Activated CD4-positive, alpha-beta memory T cell treated with anti-CD3 and anti-CD28 coated beads, Interleukin-2, amount 10 ng/mL, durations not matched to agents 7 days and 5 days (primary cell): ENCODE measurements at regions not wholly inside any gene's neighbourhood (a gene's known extent, or its start where the extent isn't known, plus 50 kb on each side); places are given as distances from the start of the nearest gene placed in this dataset.

Source experiments
- CTCF ChIA-PET: fragments of 350-600 bp; sonication (Branson Sonifier 250); formaldehyde crosslinking; loops from one replicate; lab custom pipeline; 2021; ENCODE audit warnings: antibody characterized with exemption, inconsistent platforms; lab: Charles Lee
- POLR2A ChIA-PET: fragments of 350-600 bp; sonication (Branson Sonifier 250); formaldehyde crosslinking; loops from one replicate; lab custom pipeline; 2021; ENCODE audit warnings: antibody characterized with exemption; lab: Charles Lee
- DNase-seq: peaks from one replicate; pipeline ENCODE4 v3.0.0-alpha.2; 2020
- H3K27ac Mint-ChIP-seq: one replicate; pipeline ENCODE4 v1.8.0; 2021; ENCODE audit warnings: mild to moderate bottlenecking, mixed read lengths
- H3K27me3 Mint-ChIP-seq: one replicate; pipeline ENCODE4 v1.8.0; 2021; ENCODE audit warnings: mixed read lengths
- H3K36me3 Mint-ChIP-seq: one replicate; pipeline ENCODE4 v1.8.0; 2021; ENCODE audit warnings: low read depth, mixed read lengths
- H3K4me1 Mint-ChIP-seq: one replicate; pipeline ENCODE4 v1.8.0; 2021; ENCODE audit warnings: mixed read lengths
- H3K4me3 Mint-ChIP-seq: one replicate; pipeline ENCODE4 v1.8.0; 2021; ENCODE audit warnings: mild to moderate bottlenecking, mixed read lengths
- H3K9me3 Mint-ChIP-seq: one replicate; pipeline ENCODE4 v1.8.0; 2021; ENCODE audit warnings: mixed read lengths

GRCh38 chr12:5227708-5228373, 184.2 kb downstream of the KCNA5 start:
- ChIA-PET POLR2A (no interaction called here), CTCF (no interaction called here)
- Mint-ChIP-seq H3K36me3 (no peaks in the 10 kb centered on the region), H3K4me1 (no peaks in the 10 kb centered on the region), H3K27me3 (no peaks in the 10 kb centered on the region), H3K4me3 (no peak overlapping the region), H3K27ac (no peak overlapping the region), H3K9me3 (no peaks in the 10 kb centered on the region)
- DNase-seq = no peak

- Mint-ChIP-seq H3K27me3 (no peaks in the 10 kb centered on the region), H3K4me1 (no peaks in the 10 kb centered on the region), H3K36me3 (no peaks in the 10 kb centered on the region), H3K9me3 (no peaks in the 10 kb centered on the region), H3K4me3 (no peak overlapping the region), H3K27ac (no peak overlapping the region)
- CTCF ChIA-PET = no interaction called here
- POLR2A ChIA-PET = no interaction called here
- DNase-seq = no peak
Measured at GRCh38 chr12:5230156-5230555, 186.5 kb downstream of the KCNA5 start.

- ChIA-PET CTCF (no interaction called here), POLR2A (no interaction called here)
- Mint-ChIP-seq H3K36me3 (no peaks in the 10 kb centered on the region), H3K9me3 (no peaks in the 10 kb centered on the region), H3K27ac (no peak overlapping the region), H3K4me3 (no peak overlapping the region), H3K27me3 (no peaks in the 10 kb centered on the region), H3K4me1 (no peaks in the 10 kb centered on the region)
- no peak for DNase-seq
Measured at GRCh38 chr12:5230861-5231260, 187.2 kb downstream of the KCNA5 start.

- DNase-seq = no peak
- Mint-ChIP-seq H3K9me3 (no peaks in the 10 kb centered on the region), H3K36me3 (no peaks in the 10 kb centered on the region), H3K4me1 (no peaks in the 10 kb centered on the region), H3K4me3 (no peak overlapping the region), H3K27ac (no peak overlapping the region), H3K27me3 (no peaks in the 10 kb centered on the region)
- POLR2A ChIA-PET = no interaction called here
- CTCF ChIA-PET = no interaction called here
Measured at GRCh38 chr12:5232291-5232690, 188.6 kb downstream of the KCNA5 start.

- ChIA-PET POLR2A (no interaction called here), CTCF (no interaction called here)
Measured at GRCh38 chr12:5232826-5233500, 189.3 kb downstream of the KCNA5 start.

GRCh38 chr12:5236022-5236640, 192.5 kb downstream of the KCNA5 start:
- POLR2A ChIA-PET = no interaction called here
- Mint-ChIP-seq H3K36me3 (no peaks in the 10 kb centered on the region), H3K4me3 (no peak overlapping the region), H3K27ac (no peak overlapping the region), H3K9me3 (no peaks in the 10 kb centered on the region), H3K27me3 (no peaks in the 10 kb centered on the region), H3K4me1 (no peaks in the 10 kb centered on the region)
- CTCF ChIA-PET = no interaction called here
- DNase-seq = no peak

More at GRCh38 chr12:5232826-5233500, 189.3 kb downstream of the KCNA5 start:
- Mint-ChIP-seq H3K4me1 (no peaks in the 10 kb centered on the region), H3K27ac (no peak overlapping the region), H3K36me3 (no peaks in the 10 kb centered on the region), H3K4me3 (no peak overlapping the region), H3K9me3 (no peaks in the 10 kb centered on the region), H3K27me3 (no peaks in the 10 kb centered on the region)
- no peak for DNase-seq

- ChIA-PET CTCF (no interaction called here), POLR2A (no interaction called here)
- Mint-ChIP-seq H3K27ac (no peak overlapping the region), H3K4me1 (no peaks in the 10 kb centered on the region), H3K36me3 (no peaks in the 10 kb centered on the region), H3K27me3 (no peaks in the 10 kb centered on the region), H3K4me3 (no peak overlapping the region), H3K9me3 (no peaks in the 10 kb centered on the region)
- DNase-seq = no peak
Measured at GRCh38 chr12:5242440-5242839, 189.5 kb upstream of the NTF3 start.

- no peaks in the 10 kb centered on the region for H3K27me3 Mint-ChIP-seq
Measured at GRCh38 chr12:5243014-5243413, 188.9 kb upstream of the NTF3 start.

GRCh38 chr12:5244513-5244972, 187.4 kb upstream of the NTF3 start:
- no peaks in the 10 kb centered on the region for H3K36me3 Mint-ChIP-seq

More at GRCh38 chr12:5243014-5243413, 188.9 kb upstream of the NTF3 start:
- Mint-ChIP-seq H3K9me3 (no peaks in the 10 kb centered on the region), H3K36me3 (no peaks in the 10 kb centered on the region), H3K4me3 (no peak overlapping the region), H3K27ac (no peak overlapping the region), H3K4me1 (no peaks in the 10 kb centered on the region)
- POLR2A ChIA-PET = no interaction called here
- CTCF ChIA-PET = no interaction called here
- no peak for DNase-seq

GRCh38 chr12:5246196-5246595, 185.7 kb upstream of the NTF3 start:
- ChIA-PET CTCF (no interaction called here), POLR2A (no interaction called here)
- DNase-seq = no peak
- H3K27me3 Mint-ChIP-seq = no peaks in the 10 kb centered on the region
- H3K4me1 Mint-ChIP-seq = no peaks in the 10 kb centered on the region
- no peak overlapping the region for H3K4me3 Mint-ChIP-seq
- H3K27ac Mint-ChIP-seq = no peak overlapping the region
- no peaks in the 10 kb centered on the region for H3K9me3 Mint-ChIP-seq
- H3K36me3 Mint-ChIP-seq = no peaks in the 10 kb centered on the region

More at GRCh38 chr12:5244513-5244972, 187.4 kb upstream of the NTF3 start:
- H3K9me3 Mint-ChIP-seq = no peaks in the 10 kb centered on the region
- ChIA-PET CTCF (no interaction called here), POLR2A (no interaction called here)
- no peaks in the 10 kb centered on the region for H3K4me1 Mint-ChIP-seq
- no peaks in the 10 kb centered on the region for H3K27me3 Mint-ChIP-seq
- no peak overlapping the region for H3K4me3 Mint-ChIP-seq
- no peak overlapping the region for H3K27ac Mint-ChIP-seq
- DNase-seq = no peak

- no peak for DNase-seq
- ChIA-PET CTCF (no interaction called here), POLR2A (no interaction called here)
- H3K4me3 Mint-ChIP-seq = no peak overlapping the region
- H3K4me1 Mint-ChIP-seq = no peaks in the 10 kb centered on the region
- no peaks in the 10 kb centered on the region for H3K27me3 Mint-ChIP-seq
- H3K9me3 Mint-ChIP-seq = no peaks in the 10 kb centered on the region
- H3K36me3 Mint-ChIP-seq = no peaks in the 10 kb centered on the region
- no peak overlapping the region for H3K27ac Mint-ChIP-seq
Measured at GRCh38 chr12:5247144-5247543, 184.8 kb upstream of the NTF3 start.

GRCh38 chr12:5248230-5248629, 183.7 kb upstream of the NTF3 start:
- ChIA-PET POLR2A (no interaction called here), CTCF (no interaction called here)
- no peaks in the 10 kb centered on the region for H3K9me3 Mint-ChIP-seq
- no peaks in the 10 kb centered on the region for H3K27me3 Mint-ChIP-seq
- no peaks in the 10 kb centered on the region for H3K36me3 Mint-ChIP-seq
- H3K27ac Mint-ChIP-seq = no peak overlapping the region
- no peak overlapping the region for H3K4me3 Mint-ChIP-seq
- no peak for DNase-seq
- H3K4me1 Mint-ChIP-seq = no peaks in the 10 kb centered on the region

GRCh38 chr12:5248999-5249526, 182.8 kb upstream of the NTF3 start:
- ChIA-PET POLR2A (no interaction called here), CTCF (no interaction called here)
- Mint-ChIP-seq H3K27ac (no peak overlapping the region), H3K4me3 (no peak overlapping the region), H3K9me3 (no peaks in the 10 kb centered on the region), H3K27me3 (no peaks in the 10 kb centered on the region), H3K36me3 (no peaks in the 10 kb centered on the region), H3K4me1 (no peaks in the 10 kb centered on the region)
- DNase-seq = no peak
